Right lobe of liver (tissue), 4 donors: ENCODE measurements at regions not wholly inside any gene's neighbourhood (a gene's known extent, or its start where the extent isn't known, plus 50 kb on each side); places are given as distances from the start of the nearest gene placed in this dataset.

ENCODE experiments used
- POLR2A ChIP-seq: fragments of 450-650 bp; IDR thresholded peaks from one replicate; pipeline ENCODE4 v1.6.1; 2017; ENCODE audit warnings: antibody characterized with exemption, mild to moderate bottlenecking
- TF ChIP-seq, protein P1 (sequence below), 4 donors: fragments of 200-600 bp in 3 of 4; fragments of 450-650 bp in 1 of 4; IDR thresholded peaks; one replicate each; pipeline versions ENCODE4 v1.5.1 to v1.8.0; 2016 to 2022; ENCODE audit warnings: antibody characterized with exemption in 4 of 4, mild to moderate bottlenecking in 2 of 4
- donor health status: DM: no; HTN: no; CAD: no.
- donor health status: DM: no; HTN: no; CAD: no.
- donor health status: DM: no; HTN: yes; CAD: no.

DNA sequence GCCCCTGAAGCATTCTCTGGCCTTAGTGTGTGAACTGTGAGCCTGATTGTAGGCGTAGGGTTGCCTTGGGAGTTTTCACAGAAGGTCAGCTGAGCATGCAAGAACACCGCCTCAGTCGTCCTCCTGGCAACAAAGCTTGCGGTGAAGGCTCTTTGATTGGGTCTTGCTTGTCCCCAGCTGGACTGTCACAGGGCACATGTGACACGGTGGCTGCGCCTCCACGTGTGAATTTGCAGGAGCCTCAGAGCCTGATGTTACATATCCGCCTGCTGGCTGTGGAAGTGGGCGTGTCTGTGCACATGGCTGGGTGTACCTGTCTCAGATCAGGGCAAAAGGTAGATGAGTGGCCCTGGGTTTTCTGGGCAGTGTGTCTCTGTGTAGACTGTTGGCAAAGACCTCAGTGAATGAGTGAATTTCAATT, 228.7 kb downstream of the HAUS1 start:
- TF ChIP-seq, protein P1, sequence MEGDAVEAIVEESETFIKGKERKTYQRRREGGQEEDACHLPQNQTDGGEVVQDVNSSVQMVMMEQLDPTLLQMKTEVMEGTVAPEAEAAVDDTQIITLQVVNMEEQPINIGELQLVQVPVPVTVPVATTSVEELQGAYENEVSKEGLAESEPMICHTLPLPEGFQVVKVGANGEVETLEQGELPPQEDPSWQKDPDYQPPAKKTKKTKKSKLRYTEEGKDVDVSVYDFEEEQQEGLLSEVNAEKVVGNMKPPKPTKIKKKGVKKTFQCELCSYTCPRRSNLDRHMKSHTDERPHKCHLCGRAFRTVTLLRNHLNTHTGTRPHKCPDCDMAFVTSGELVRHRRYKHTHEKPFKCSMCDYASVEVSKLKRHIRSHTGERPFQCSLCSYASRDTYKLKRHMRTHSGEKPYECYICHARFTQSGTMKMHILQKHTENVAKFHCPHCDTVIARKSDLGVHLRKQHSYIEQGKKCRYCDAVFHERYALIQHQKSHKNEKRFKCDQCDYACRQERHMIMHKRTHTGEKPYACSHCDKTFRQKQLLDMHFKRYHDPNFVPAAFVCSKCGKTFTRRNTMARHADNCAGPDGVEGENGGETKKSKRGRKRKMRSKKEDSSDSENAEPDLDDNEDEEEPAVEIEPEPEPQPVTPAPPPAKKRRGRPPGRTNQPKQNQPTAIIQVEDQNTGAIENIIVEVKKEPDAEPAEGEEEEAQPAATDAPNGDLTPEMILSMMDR (IDR thresholded peaks at IDR 0.05), result no peak
- TF ChIP-seq POLR2A, result peak; percentile 10
